Left ventricle myocardium inferior (tissue), 1 donor: ENCODE measurements at regions not wholly inside any gene's neighbourhood (a gene's known extent, or its start where the extent isn't known, plus 50 kb on each side); places are given as distances from the start of the nearest gene placed in this dataset.
"Not testable (repeated sequence)": the region's sequence is repeated elsewhere in the genome, so short reads cannot be mapped to it uniquely, and the experiment has no call there.

ENCODE experiments used
- DNase-seq: peaks from one replicate; pipeline ENCODE4 v3.0.0-alpha.2; 2020
- H3K27ac ChIP-seq: fragments of 200-600 bp; replicated peaks from 2 replicates; pipeline ENCODE4 v1.8.0; 2021
- H3K27me3 ChIP-seq: fragments of 200-600 bp; 2 replicates; pipeline ENCODE4 v1.8.0; 2021; ENCODE audit warnings: low read depth
- H3K36me3 ChIP-seq: fragments of 200-600 bp; 2 replicates; pipeline ENCODE4 v1.8.0; 2021
- H3K4me1 ChIP-seq: fragments of 200-600 bp; 2 replicates; pipeline ENCODE4 v1.8.0; 2021
- H3K4me3 ChIP-seq: fragments of 200-600 bp; 2 replicates; pipeline ENCODE4 v1.8.0; 2021; ENCODE audit warnings: mild to moderate bottlenecking, moderate library complexity
- H3K9me3 ChIP-seq: fragments of 200-600 bp; replicated peaks from 2 replicates; pipeline ENCODE4 v1.8.0; 2021
- intact Hi-C: fragments of 100-400 bp; cut with micrococcal nuclease; formaldehyde crosslinking; loops from one replicate; pipeline ENCODE4 v1.11.0; 2022
- TF ChIP-seq, protein P1 (sequence below): fragments of 200-600 bp; IDR thresholded peaks from 2 replicates; pipeline ENCODE4 v1.8.0; 2021; ENCODE audit warnings: antibody characterized with exemption, mild to moderate bottlenecking, borderline replicate concordance
- donor health status: DM: no; HTN: yes; CAD: no; lungs with severe emphysema.

DNA sequence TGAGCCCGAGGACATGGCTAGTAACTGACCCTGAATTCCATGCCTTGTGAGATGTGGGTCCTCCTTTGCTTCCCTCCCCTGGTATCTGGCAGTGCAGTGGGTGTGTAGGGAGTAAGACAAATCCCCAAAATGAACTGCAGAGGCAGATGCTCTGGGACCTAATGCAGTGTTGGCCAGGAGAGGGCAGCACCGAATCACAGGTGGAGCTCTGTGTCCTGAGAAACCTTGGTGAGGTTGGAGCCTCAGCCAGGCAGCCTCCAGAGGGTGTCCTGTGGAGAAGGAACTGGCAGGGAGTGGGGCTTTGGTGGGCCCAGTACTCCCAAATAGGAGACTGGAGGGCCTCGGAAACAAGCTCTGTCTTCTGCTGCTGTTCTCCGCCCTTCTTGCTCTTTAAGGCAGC lies 209.9 kb downstream of the CCNG2 start:
- H3K27ac ChIP-seq, intact Hi-C loops, H3K36me3 ChIP-seq, DNase-seq, H3K9me3 ChIP-seq, H3K4me1 ChIP-seq, H3K4me3 ChIP-seq: not testable (repeated sequence)
- H3K27me3 ChIP-seq, result peaks cover 26% of the 10 kb centered on the region
- TF ChIP-seq, protein P1, sequence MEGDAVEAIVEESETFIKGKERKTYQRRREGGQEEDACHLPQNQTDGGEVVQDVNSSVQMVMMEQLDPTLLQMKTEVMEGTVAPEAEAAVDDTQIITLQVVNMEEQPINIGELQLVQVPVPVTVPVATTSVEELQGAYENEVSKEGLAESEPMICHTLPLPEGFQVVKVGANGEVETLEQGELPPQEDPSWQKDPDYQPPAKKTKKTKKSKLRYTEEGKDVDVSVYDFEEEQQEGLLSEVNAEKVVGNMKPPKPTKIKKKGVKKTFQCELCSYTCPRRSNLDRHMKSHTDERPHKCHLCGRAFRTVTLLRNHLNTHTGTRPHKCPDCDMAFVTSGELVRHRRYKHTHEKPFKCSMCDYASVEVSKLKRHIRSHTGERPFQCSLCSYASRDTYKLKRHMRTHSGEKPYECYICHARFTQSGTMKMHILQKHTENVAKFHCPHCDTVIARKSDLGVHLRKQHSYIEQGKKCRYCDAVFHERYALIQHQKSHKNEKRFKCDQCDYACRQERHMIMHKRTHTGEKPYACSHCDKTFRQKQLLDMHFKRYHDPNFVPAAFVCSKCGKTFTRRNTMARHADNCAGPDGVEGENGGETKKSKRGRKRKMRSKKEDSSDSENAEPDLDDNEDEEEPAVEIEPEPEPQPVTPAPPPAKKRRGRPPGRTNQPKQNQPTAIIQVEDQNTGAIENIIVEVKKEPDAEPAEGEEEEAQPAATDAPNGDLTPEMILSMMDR, result peak; percentile 33

DNA sequence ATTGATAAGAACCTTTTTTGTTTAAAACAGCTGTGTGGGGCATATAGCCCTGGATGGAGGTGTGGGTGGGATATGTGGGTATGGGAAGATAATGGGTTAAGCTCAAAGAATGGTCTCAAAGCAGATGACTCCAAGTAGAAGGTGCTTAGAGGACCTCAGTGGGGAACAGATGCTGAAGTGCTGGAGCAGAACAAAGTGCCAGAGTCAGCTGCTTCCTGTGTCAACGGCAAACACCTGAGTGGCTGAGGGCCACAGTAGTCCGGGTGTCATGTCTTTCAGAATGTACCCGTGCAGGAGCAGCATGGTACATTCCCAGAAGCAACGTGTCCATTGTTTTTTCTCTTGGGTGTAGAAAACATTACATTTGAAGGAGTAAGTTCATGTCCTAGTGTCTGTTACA lies 210.6 kb downstream of the CCNG2 start:
- Histone ChIP-seq H3K9me3 (no peaks in the 10 kb centered on the region), H3K36me3 (no peaks in the 10 kb centered on the region), H3K27ac (no peak overlapping the region), H3K4me1 (no peaks in the 10 kb centered on the region), H3K4me3 (no peak overlapping the region), H3K27me3 (peaks cover 18% of the 10 kb centered on the region)
- no peak for DNase-seq
- TF ChIP-seq, protein P1, result no peak
- intact Hi-C loops, result no loop called here

DNA sequence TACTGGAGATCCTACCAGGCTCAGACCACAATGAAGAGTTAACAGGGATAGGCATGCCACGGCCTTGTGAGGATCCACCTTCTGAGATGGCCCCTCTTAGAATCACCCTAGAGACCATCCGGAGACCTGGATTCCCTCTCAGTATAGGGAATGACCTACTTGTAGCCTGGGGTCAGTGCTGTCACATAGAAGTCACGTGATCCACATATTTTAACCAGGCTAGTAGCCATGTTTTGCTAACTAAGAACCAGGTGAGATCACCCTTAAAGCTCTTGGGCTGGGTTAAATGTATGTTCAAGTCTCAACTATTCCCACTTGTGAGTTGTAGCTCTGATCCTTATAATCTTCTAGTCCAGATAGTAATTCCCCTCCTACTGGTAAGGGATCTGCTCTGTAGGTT lies 215.4 kb downstream of the CCNG2 start:
- Histone ChIP-seq H3K27me3 (peaks cover 4% of the 10 kb centered on the region), H3K4me1 (no peaks in the 10 kb centered on the region), H3K4me3 (no peak overlapping the region), H3K27ac (no peak overlapping the region), H3K9me3 (no peaks in the 10 kb centered on the region), H3K36me3 (no peaks in the 10 kb centered on the region)
- no peak for DNase-seq
- intact Hi-C loops, result no loop called here
- TF ChIP-seq, protein P1, result no peak

DNA sequence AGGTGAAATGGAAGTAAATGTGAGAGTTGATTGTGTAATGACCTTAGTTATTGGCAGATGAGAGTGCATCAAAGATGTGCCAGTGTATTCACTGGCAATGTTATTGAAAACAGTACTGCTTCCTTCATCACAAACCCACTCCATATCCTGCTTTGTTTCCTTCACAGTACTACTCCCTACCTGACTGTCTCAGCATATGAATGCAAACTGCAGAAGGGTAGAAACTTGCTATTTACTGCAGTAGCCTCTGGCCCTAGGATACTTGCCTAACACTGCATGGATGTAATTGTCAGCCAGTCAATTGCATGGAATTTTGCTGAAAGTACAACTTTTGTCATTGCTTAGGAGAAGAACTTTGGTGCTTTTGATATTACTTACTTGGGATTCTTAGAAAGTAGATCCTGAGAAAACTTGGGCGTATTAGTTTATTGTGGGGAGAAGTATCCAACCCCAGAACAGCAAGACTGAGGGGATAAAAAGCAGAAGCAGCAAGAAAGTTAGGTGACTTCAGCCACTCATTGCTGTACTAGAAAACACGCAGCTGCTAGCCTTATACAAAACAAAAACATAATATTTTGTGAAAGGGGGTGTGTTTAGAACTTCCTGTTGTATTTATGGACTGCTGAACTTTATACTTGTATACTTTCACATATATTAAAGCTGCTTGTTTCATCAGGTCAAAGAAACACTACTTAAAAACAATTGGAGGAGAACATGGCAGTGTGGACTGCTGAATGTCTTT lies 219.0 kb downstream of the CCNG2 start:
- no peak overlapping the region for H3K27ac ChIP-seq
- intact Hi-C loops, result no loop called here

GRCh38 chr4:77376788-77377460 lies 219.9 kb downstream of the CCNG2 start:
- Histone ChIP-seq H3K4me3 (no peak overlapping the region), H3K27me3 (peaks cover 23% of the 10 kb centered on the region), H3K27ac (no peak overlapping the region), H3K4me1 (no peaks in the 10 kb centered on the region), H3K36me3 (no peaks in the 10 kb centered on the region), H3K9me3 (no peaks in the 10 kb centered on the region)
- no peak for DNase-seq
- TF ChIP-seq, protein P1, result no peak
- intact Hi-C loops, result no loop called here

More for the DNA sequence above, 219.0 kb downstream of the CCNG2 start:
- Histone ChIP-seq H3K36me3 (no peaks in the 10 kb centered on the region), H3K27me3 (peaks cover 23% of the 10 kb centered on the region), H3K4me1 (no peaks in the 10 kb centered on the region), H3K4me3 (no peak overlapping the region), H3K9me3 (no peaks in the 10 kb centered on the region)
- DNase-seq, result no peak
- TF ChIP-seq, protein P1, result no peak
